Fibroblast of the aortic adventitia (primary cell): ENCODE measurements at regions not wholly inside any gene's neighbourhood (a gene's known extent, or its start where the extent isn't known, plus 50 kb on each side); places are given as distances from the start of the nearest gene placed in this dataset.
"Not testable (repeated sequence)": the region's sequence is repeated elsewhere in the genome, so short reads cannot be mapped to it uniquely, and the experiment has no call there.

ENCODE experiments used
- DNase-seq: peaks from one replicate; pipeline ENCODE4 v3.0.0-alpha.2; 2010; ENCODE audit warnings: low read depth
- H3K4me3 ChIP-seq: 2 replicates; pipeline ENCODE4 v1.5.1; 2011; ENCODE audit warnings: low read depth, mild to moderate bottlenecking, control low read depth, low read length, moderate library complexity
- CTCF ChIP-seq: IDR thresholded peaks from 2 replicates; pipeline ENCODE4 v1.5.1; 2011; ENCODE audit warnings: mild to moderate bottlenecking, low read length, control low read depth, inconsistent platforms; ENCODE audit not compliant: insufficient read depth

GRCh38 chr11:123330471-123330870, 99.6 kb upstream of the GRAMD1B start:
- H3K4me3 ChIP-seq, result no peak overlapping the region
- DNase-seq, result no peak
- no peak for TF ChIP-seq CTCF

DNA sequence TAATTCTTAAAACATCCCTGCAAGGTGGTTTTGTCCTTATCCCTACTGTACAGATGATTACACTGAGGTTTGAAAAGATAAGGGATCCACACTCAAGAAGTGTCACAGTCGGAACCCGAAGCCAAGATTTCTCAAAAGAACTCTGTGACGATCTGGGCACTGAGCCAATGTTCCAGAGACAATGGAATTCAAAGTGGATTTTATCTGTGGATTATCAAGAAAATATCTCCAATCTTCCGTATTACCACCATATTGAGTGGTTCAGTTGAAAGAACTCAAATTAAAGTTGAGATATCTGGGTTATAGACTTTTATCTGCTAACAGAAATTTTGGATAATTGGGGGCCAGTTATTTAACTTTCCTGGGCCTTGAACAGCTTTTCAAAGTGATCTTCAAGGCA, 100.0 kb upstream of the GRAMD1B start:
- DNase-seq, result no peak
- no peak for TF ChIP-seq CTCF
- H3K4me3 ChIP-seq, result no peak overlapping the region

- no peak for TF ChIP-seq CTCF
- DNase-seq, result no peak
- no peak overlapping the region for H3K4me3 ChIP-seq
Observed at GRCh38 chr11:123328281-123328867, 101.7 kb upstream of the GRAMD1B start.

DNA sequence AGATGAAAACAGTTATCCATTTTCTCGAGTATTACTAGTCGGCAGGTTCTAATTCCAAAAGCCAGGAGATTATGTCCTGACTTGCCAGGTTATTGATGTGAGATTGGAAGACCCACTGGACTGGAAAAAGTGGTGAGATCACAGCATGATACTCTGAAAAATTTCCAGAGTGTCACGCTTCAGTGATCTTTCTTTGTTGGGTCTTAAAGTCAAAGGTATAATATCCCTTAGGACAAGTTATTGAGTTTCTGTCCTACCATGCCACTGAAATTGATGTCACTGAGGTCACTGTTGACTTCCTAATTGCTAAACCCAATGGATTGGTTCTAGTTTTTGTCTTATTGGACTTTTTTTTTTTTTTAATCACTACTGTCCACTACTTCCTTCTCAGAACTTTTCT, 104.5 kb upstream of the GRAMD1B start:
- H3K4me3 ChIP-seq, result no peak overlapping the region
- DNase-seq, result no peak
- no peak for TF ChIP-seq CTCF

GRCh38 chr11:123323568-123323967, 106.5 kb upstream of the GRAMD1B start:
- no peak for DNase-seq
- no peak overlapping the region for H3K4me3 ChIP-seq
- TF ChIP-seq CTCF, result no peak

DNA sequence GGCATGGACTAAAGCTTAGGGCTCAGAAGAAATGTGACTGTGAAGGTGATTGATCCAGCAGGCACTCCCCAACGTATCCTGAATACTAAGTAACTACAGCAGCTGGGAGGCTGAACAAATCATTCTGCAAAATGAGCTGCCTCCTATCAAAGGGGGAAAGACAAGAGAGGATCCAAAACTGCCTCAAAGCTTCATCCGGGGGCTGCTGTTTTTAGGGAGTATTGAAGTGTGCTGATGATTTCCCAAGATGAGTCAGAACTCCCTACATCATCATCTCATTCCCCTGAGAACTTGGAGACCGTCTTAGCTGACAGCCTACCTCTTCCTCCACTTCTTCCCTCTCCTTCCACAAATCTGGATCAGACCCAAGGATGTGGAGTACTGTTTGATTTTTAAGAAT, 108.4 kb upstream of the GRAMD1B start:
- no peak for DNase-seq
- H3K4me3 ChIP-seq, result no peak overlapping the region
- TF ChIP-seq CTCF, result no peak

GRCh38 chr11:123318623-123319022, 111.4 kb upstream of the GRAMD1B start:
- no peak for TF ChIP-seq CTCF
- DNase-seq, result no peak

GRCh38 chr11:123318132-123318531, 111.9 kb upstream of the GRAMD1B start:
- DNase-seq, H3K4me3 ChIP-seq: not testable (repeated sequence)

More at GRCh38 chr11:123318623-123319022, 111.4 kb upstream of the GRAMD1B start:
- no peak overlapping the region for H3K4me3 ChIP-seq
